Thymus (tissue), 11 donors: ENCODE measurements at regions not wholly inside any gene's neighbourhood (a gene's known extent, or its start where the extent isn't known, plus 50 kb on each side); places are given as distances from the start of the nearest gene placed in this dataset.
"Not testable (repeated sequence)": the region's sequence is repeated elsewhere in the genome, so short reads cannot be mapped to it uniquely, and the experiment has no call there.

Experiments
- DNase-seq, 9 donors: peaks; one replicate each; pipeline ENCODE4 v3.0.0-alpha.2; 2013; ENCODE audit warnings: low spot score in 9 of 9, low read depth in 6 of 9, missing footprints in 1 of 9
- H3K27ac ChIP-seq, 2 donors: one replicate each; pipeline ENCODE4 v1.5.1; 2013; ENCODE audit warnings: control low read depth in 1 of 2, low read depth in 1 of 2, low read length in 1 of 2, mild to moderate bottlenecking in 1 of 2, moderate library complexity in 1 of 2
- H3K27me3 ChIP-seq, 2 donors: one replicate each; pipeline ENCODE4 v1.5.1; 2013; ENCODE audit warnings: low read length in 1 of 2; ENCODE audit not compliant: control insufficient read depth in 2 of 2, insufficient read depth in 1 of 2
- H3K36me3 ChIP-seq, 2 donors: one replicate each; pipeline ENCODE4 v1.5.1; 2013; ENCODE audit warnings: low read length in 1 of 2, mild to moderate bottlenecking in 1 of 2, moderate library complexity in 1 of 2; ENCODE audit not compliant: control insufficient read depth in 2 of 2, insufficient read depth in 2 of 2
- H3K4me1 ChIP-seq, 2 donors: one replicate each; pipeline ENCODE4 v1.5.1; 2013; ENCODE audit warnings: low read length in 2 of 2; ENCODE audit not compliant: control insufficient read depth in 2 of 2, insufficient read depth in 2 of 2
- H3K4me3 ChIP-seq, 2 donors: one replicate each; pipeline ENCODE4 v1.5.1; 2013; ENCODE audit warnings: low read length in 2 of 2, control low read depth in 1 of 2, mild to moderate bottlenecking in 1 of 2
- H3K9me3 ChIP-seq, 2 donors: one replicate each; pipeline ENCODE4 v1.5.1; 2013; ENCODE audit warnings: low read length in 1 of 2, mild to moderate bottlenecking in 1 of 2; ENCODE audit not compliant: control insufficient read depth in 2 of 2, insufficient read depth in 1 of 2
- WGBS: extraction: QIAGEN DNeasy Blood & Tissue Kit; methylation state at CpG from one replicate; pipeline ENCODE4 v1.1.7; 2013; 5-methylcytosine and 5-hydroxymethylcytosine counted together
- donor health status: healthy.

DNA sequence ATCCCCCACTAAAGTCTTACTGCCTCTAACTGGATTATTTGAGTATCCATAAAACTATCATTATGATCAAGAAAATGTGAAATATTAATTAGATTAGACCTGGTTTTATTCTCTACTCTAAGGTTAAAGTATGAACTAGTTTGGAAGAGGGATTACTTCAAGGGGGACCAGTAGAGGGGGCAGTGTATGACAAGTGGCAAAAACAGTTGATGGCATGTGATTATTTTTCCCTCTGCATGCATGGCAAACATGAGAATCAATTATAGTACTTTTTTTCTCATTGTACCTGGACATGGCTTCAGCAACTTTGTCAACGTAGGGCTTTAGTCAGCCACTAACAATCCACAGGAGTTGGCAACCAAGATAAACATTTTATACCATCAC, 145.0 kb upstream of the SLC38A2 start:
- H3K4me1 ChIP-seq: peaks cover 8 to 10% of the 10 kb centered on the region in 2 donors
- no peaks in the 10 kb centered on the region for H3K27me3 ChIP-seq
- H3K9me3 ChIP-seq: peaks cover 0 to 4% of the 10 kb centered on the region in 2 donors
- no peak overlapping the region for H3K27ac ChIP-seq
- no peak overlapping the region for H3K4me3 ChIP-seq
- no peaks in the 10 kb centered on the region for H3K36me3 ChIP-seq
- 98% methylated on average over 1 of the region's 1 CpG for WGBS
- peak in 1 of 9 donors; percentile 3 for DNase-seq

DNA sequence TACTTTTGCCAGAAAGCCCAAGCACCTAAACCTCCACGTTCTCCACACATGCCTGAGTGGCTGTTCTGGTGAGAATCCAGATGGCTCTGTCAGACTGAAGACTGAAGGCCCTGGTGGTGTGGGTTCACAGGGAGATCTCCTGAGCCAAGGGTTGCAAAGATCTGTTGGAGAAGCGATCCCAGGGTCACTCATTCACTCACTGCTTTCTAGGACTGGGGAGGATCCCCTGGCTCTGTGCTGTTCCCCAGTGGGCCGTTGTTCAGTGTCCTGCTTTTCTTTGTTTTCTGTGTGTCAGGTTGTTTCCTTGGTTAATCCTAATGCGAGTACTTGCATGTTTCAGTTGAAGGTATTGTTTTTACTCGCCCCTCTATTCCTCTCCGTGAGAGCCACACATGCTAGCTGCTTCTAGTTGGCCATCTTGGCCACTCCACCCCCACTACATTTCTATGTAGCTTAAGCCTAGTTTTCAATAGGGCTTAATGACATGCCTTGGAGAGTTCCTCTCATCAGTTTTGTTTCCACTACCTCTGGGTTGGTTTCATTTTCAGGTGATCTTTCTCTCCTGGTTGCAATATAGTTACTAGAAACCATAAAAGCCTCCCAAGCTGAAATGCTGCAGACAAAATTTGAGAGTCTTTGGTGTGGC, 144.5 kb upstream of the SLC38A2 start:
- Histone ChIP-seq H3K4me3 (no peak overlapping the region), H3K27ac (no peak overlapping the region), H3K36me3 (no peaks in the 10 kb centered on the region), H3K4me1 (peaks cover 7 to 10% of the 10 kb centered on the region in 2 donors), H3K9me3 (peaks cover 0 to 4% of the 10 kb centered on the region in 2 donors), H3K27me3 (no peaks in the 10 kb centered on the region)
- WGBS: 94% methylated on average over 6 of the region's 6 CpGs
- DNase-seq: peak in 3 of 9 donors; percentile 6 to 51 (median 16)

GRCh38 chr12:46516238-46516932, 143.8 kb upstream of the SLC38A2 start:
- H3K27ac ChIP-seq: no peak overlapping the region
- 98% methylated on average over 5 of the region's 5 CpGs for WGBS
- no peak for DNase-seq
- H3K9me3 ChIP-seq: peaks cover 0 to 4% of the 10 kb centered on the region in 2 donors
- no peaks in the 10 kb centered on the region for H3K36me3 ChIP-seq
- H3K4me1 ChIP-seq: peaks cover 5 to 8% of the 10 kb centered on the region in 2 donors
- no peak overlapping the region for H3K4me3 ChIP-seq
- H3K27me3 ChIP-seq: no peaks in the 10 kb centered on the region

GRCh38 chr12:46515829-46516228, 143.3 kb upstream of the SLC38A2 start:
- no peak for DNase-seq
- peaks cover 0 to 4% of the 10 kb centered on the region in 2 donors for H3K9me3 ChIP-seq
- no peaks in the 10 kb centered on the region for H3K36me3 ChIP-seq
- no peak overlapping the region for H3K27ac ChIP-seq
- H3K4me3 ChIP-seq: no peak overlapping the region
- H3K4me1 ChIP-seq: peaks cover 5 to 8% of the 10 kb centered on the region in 2 donors
- 100% methylated on average over 1 of the region's 1 CpG for WGBS
- no peaks in the 10 kb centered on the region for H3K27me3 ChIP-seq

GRCh38 chr12:46514886-46515285, 142.3 kb upstream of the SLC38A2 start:
- H3K27ac ChIP-seq: no peak overlapping the region
- whole genome bisulfite sequencing: 94% methylated on average over 2 of the region's 2 CpGs

DNA sequence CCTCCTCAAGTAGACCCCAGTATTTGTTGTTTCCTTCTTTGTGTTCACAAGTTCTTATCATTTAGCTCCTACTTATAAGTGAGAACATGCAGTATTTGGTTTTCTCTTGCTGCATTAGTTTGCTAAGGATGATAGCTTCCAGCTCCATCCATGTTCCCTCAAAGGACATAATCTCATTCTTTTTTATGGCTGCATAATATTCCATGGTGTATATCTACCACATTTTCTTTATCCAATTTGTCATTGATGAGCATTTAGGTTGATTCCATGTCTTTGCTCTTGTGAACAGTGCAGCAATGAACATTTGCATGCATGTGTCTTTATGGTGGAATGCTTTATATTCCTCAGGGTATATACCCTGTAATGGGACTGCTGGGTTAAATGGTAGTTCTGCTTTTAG, 137.7 kb upstream of the SLC38A2 start:
- not testable (repeated sequence) for H3K36me3 ChIP-seq, H3K27me3 ChIP-seq, DNase-seq, H3K9me3 ChIP-seq, H3K4me1 ChIP-seq, H3K27ac ChIP-seq, H3K4me3 ChIP-seq

More at GRCh38 chr12:46514886-46515285, 142.3 kb upstream of the SLC38A2 start:
- DNase-seq: no peak
- Histone ChIP-seq H3K9me3 (peaks cover 0 to 4% of the 10 kb centered on the region in 2 donors), H3K4me1 (peaks cover 5 to 8% of the 10 kb centered on the region in 2 donors), H3K27me3 (no peaks in the 10 kb centered on the region), H3K36me3 (no peaks in the 10 kb centered on the region), H3K4me3 (no peak overlapping the region)

GRCh38 chr12:46509135-46509534, 136.6 kb upstream of the SLC38A2 start:
- peaks cover 0 to 3% of the 10 kb centered on the region in 2 donors for H3K9me3 ChIP-seq
- 84% methylated on average over 1 of the region's 1 CpG for whole genome bisulfite sequencing

DNA sequence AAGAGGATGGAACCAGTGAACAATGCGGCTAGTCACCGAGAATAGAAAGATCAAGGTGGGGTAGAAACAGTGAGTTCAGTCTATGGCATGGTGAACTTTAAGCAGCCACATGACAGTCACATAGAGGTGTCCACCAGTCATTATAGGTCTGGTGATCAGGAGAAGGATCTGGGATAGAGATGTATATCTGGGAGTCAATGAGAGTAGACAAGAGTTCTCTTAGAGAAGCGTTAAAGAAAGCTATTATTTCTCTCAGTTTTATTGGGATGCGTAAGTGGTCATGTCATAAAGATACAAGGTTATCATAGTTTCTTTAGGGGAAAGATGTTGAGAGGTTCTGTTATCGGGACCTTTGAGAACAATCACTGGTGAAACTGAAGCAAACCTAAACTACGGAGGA, 136.1 kb upstream of the SLC38A2 start:
- Histone ChIP-seq H3K4me3 (no peak overlapping the region), H3K36me3 (no peaks in the 10 kb centered on the region), H3K27ac (no peak overlapping the region), H3K4me1 (no peaks in the 10 kb centered on the region), H3K27me3 (no peaks in the 10 kb centered on the region), H3K9me3 (peaks cover 0 to 3% of the 10 kb centered on the region in 2 donors)
- no peak for DNase-seq
- WGBS: over 99% methylated on average over 6 of the region's 6 CpGs

More at GRCh38 chr12:46509135-46509534, 136.6 kb upstream of the SLC38A2 start:
- Histone ChIP-seq H3K4me3 (no peak overlapping the region), H3K27me3 (no peaks in the 10 kb centered on the region), H3K4me1 (no peaks in the 10 kb centered on the region), H3K27ac (no peak overlapping the region), H3K36me3 (no peaks in the 10 kb centered on the region)
- no peak for DNase-seq

- no peak overlapping the region for H3K27ac ChIP-seq
- H3K27me3 ChIP-seq: no peaks in the 10 kb centered on the region
- H3K9me3 ChIP-seq: peaks cover 0 to 3% of the 10 kb centered on the region in 2 donors
- no peaks in the 10 kb centered on the region for H3K36me3 ChIP-seq
- DNase-seq: no peak
- H3K4me3 ChIP-seq: no peak overlapping the region
- no peaks in the 10 kb centered on the region for H3K4me1 ChIP-seq
Observed at GRCh38 chr12:46507766-46508165, 135.2 kb upstream of the SLC38A2 start.
